Breast epithelium (tissue), 4 donors: ENCODE measurements at regions not wholly inside any gene's neighbourhood (a gene's known extent, or its start where the extent isn't known, plus 50 kb on each side); places are given as distances from the start of the nearest gene placed in this dataset.

Experiments used
- DNase-seq, 2 donors: peaks; one replicate each; pipeline ENCODE4 v3.0.0-alpha.2; 2019; ENCODE audit warnings: low spot score in 2 of 2
- H3K27ac ChIP-seq, 2 donors: fragments of 200-600 bp; sonication (generic) in 1 of 2; one replicate each; pipeline ENCODE4 v1.5.1; 2016 to 2019; ENCODE audit warnings: mild to moderate bottlenecking in 1 of 2
- H3K27me3 ChIP-seq, 2 donors: fragments of 200-600 bp; sonication (generic) in 1 of 2; one replicate each; pipeline versions ENCODE4 v1.5.1 to v1.6.0; 2017 to 2019; ENCODE audit warnings: control low read depth in 1 of 2, mild to moderate bottlenecking in 1 of 2
- H3K36me3 ChIP-seq: fragments of 200-600 bp; one replicate; pipeline ENCODE4 v1.5.1; 2019
- H3K4me1 ChIP-seq, 2 donors: fragments of 200-600 bp; sonication (generic); one replicate each; pipeline ENCODE4 v1.5.1; 2016 to 2019; ENCODE audit warnings: control low read depth in 1 of 2
- H3K4me3 ChIP-seq, 3 donors: fragments of 200-600 bp; sonication (generic); 1 replicate in 2 of 3; 2 replicates in 1 of 3; pipeline ENCODE4 v1.5.1; 2016 to 2019; ENCODE audit warnings: mild to moderate bottlenecking in 3 of 3, moderate library complexity in 2 of 3
- H3K9me3 ChIP-seq, 2 donors: fragments of 200-600 bp; sonication (generic) in 1 of 2; one replicate each; pipeline ENCODE4 v1.5.1; 2016 to 2019; ENCODE audit warnings: control low read depth in 1 of 2
- CTCF ChIP-seq, 3 donors: fragments of 450-650 bp; IDR thresholded peaks; one replicate each; pipeline ENCODE4 v1.5.1; 2016 to 2017; ENCODE audit warnings: antibody characterized with exemption in 3 of 3, mild to moderate bottlenecking in 3 of 3, moderate library complexity in 3 of 3
- POLR2A ChIP-seq: fragments of 450-650 bp; IDR thresholded peaks from one replicate; pipeline ENCODE4 v1.6.1; 2016; ENCODE audit warnings: antibody characterized with exemption, mild to moderate bottlenecking, moderate library complexity
- POLR2AphosphoS5 ChIP-seq, 3 donors: sonication (generic); formaldehyde crosslinking; IDR thresholded peaks; one replicate each; pipeline ENCODE4 v1.6.1; 2017; ENCODE audit warnings: antibody characterized with exemption in 3 of 3
- intact Hi-C: fragments of 100-400 bp; cut with DNase I; formaldehyde crosslinking; loops from one replicate; pipeline ENCODE4 v1.15.1; 2023; ENCODE audit warnings: low total_unique reads

GRCh38 chr20:60764771-60765170, 487.3 kb upstream of the CDH4 start:
- H3K9me3 ChIP-seq = no peaks in the 10 kb centered on the region
- no peaks in the 10 kb centered on the region for H3K4me1 ChIP-seq
- TF ChIP-seq POLR2AphosphoS5 (IDR thresholded peaks at IDR 0.05) (no peak), POLR2A (no peak), CTCF (IDR thresholded peaks at IDR 0.05) (no peak)
- intact Hi-C loops = no loop called here
- no peaks in the 10 kb centered on the region for H3K27me3 ChIP-seq
- DNase-seq = no peak
- no peak overlapping the region for H3K27ac ChIP-seq
- no peaks in the 10 kb centered on the region for H3K36me3 ChIP-seq
- H3K4me3 ChIP-seq = no peak overlapping the region

- intact Hi-C loops = no loop called here
- H3K27ac ChIP-seq = no peak overlapping the region
- no peaks in the 10 kb centered on the region for H3K36me3 ChIP-seq
- no peak overlapping the region for H3K4me3 ChIP-seq
- H3K9me3 ChIP-seq = no peaks in the 10 kb centered on the region
- TF ChIP-seq POLR2A = no peak
- TF ChIP-seq POLR2AphosphoS5 (IDR thresholded peaks at IDR 0.05) = no peak
- no peak for TF ChIP-seq CTCF (IDR thresholded peaks at IDR 0.05)
- H3K27me3 ChIP-seq = no peaks in the 10 kb centered on the region
- DNase-seq = no peak
- H3K4me1 ChIP-seq = no peaks in the 10 kb centered on the region
These were observed 486.1 kb upstream of the CDH4 start for GRCh38 chr20:60765821-60766403.

- Histone ChIP-seq H3K9me3 (no peaks in the 10 kb centered on the region), H3K27me3 (no peaks in the 10 kb centered on the region), H3K4me3 (no peak overlapping the region), H3K27ac (no peak overlapping the region), H3K36me3 (no peaks in the 10 kb centered on the region), H3K4me1 (no peaks in the 10 kb centered on the region)
- TF ChIP-seq CTCF (IDR thresholded peaks at IDR 0.05) = no peak
- no peak for DNase-seq
- intact Hi-C loops = no loop called here
These were observed 483.8 kb upstream of the CDH4 start for GRCh38 chr20:60768216-60768615.

GRCh38 chr20:60780388-60781025, 471.6 kb upstream of the CDH4 start:
- no peak for DNase-seq
- H3K36me3 ChIP-seq = no peaks in the 10 kb centered on the region
- no peaks in the 10 kb centered on the region for H3K27me3 ChIP-seq
- no peak overlapping the region for H3K4me3 ChIP-seq
- H3K4me1 ChIP-seq = peaks cover 0 to 1% of the 10 kb centered on the region in 2 donors
- H3K9me3 ChIP-seq = peaks cover 0 to 4% of the 10 kb centered on the region in 2 donors
- intact Hi-C loops = no loop called here
- TF ChIP-seq POLR2AphosphoS5 (IDR thresholded peaks at IDR 0.05) = no peak
- TF ChIP-seq POLR2A = no peak
- TF ChIP-seq CTCF (IDR thresholded peaks at IDR 0.05) = no peak
- H3K27ac ChIP-seq = no peak overlapping the region

- Histone ChIP-seq H3K27me3 (no peaks in the 10 kb centered on the region), H3K9me3 (peaks cover 0 to 4% of the 10 kb centered on the region in 2 donors), H3K4me3 (no peak overlapping the region), H3K27ac (no peak overlapping the region), H3K4me1 (peaks cover 0 to 3% of the 10 kb centered on the region in 2 donors), H3K36me3 (no peaks in the 10 kb centered on the region)
- DNase-seq = no peak
- intact Hi-C loops = no loop called here
- no peak for TF ChIP-seq POLR2A
- no peak for TF ChIP-seq CTCF (IDR thresholded peaks at IDR 0.05)
These were observed 469.0 kb upstream of the CDH4 start for GRCh38 chr20:60782959-60783625.
